K562 (cell line): ENCODE measurements at regions not wholly inside any gene's neighbourhood (a gene's known extent, or its start where the extent isn't known, plus 50 kb on each side); places are given as distances from the start of the nearest gene placed in this dataset.

Experiments used
- ATAC-seq: fragments of 200-7000 bp; cut with Tn5 transposase; 3 replicates; pipeline ENCODE4 v1.9.1; 2020; ENCODE audit warnings: moderate library complexity
- BruUV-seq: library from RNA; stranded (reverse); fragments of 400-500 nt; replicated peaks from 2 replicates; lab custom pipeline; 2021; lab: Mats Ljungman, UMichigan
- CTCF ChIA-PET: fragments of 300-600 bp; formaldehyde crosslinking; extraction: SDS; loops from one replicate; lab custom pipeline; 2021; ENCODE audit warnings: low intra/inter-chr PET ratio; lab: Yijun Ruan, JAX
- POLR2A ChIA-PET: fragments of 300-600, 350-650 bp; sonication (Branson Sonifier 250); formaldehyde crosslinking; extraction: SDS; loops from one replicate; lab custom pipeline; 2021; ENCODE audit warnings: antibody characterized with exemption, inconsistent platforms; lab: Yijun Ruan, JAX
- DNase-seq, 4 experiments: peaks; one replicate each; pipeline versions ENCODE4 v3.0.0 to v3.0.0-alpha.2; 2011 to 2018; ENCODE audit warnings: low spot score in 3 of 4, mixed read lengths in 3 of 4; ENCODE audit errors: extremely low read depth in 1 of 4
- FAIRE-seq: peaks from 2 replicates; lab custom pipeline; 2011; peaks lifted over from hg19 to GRCh38; lab: Jason Lieb, UNC
- H2AFZ ChIP-seq: 2 replicates; pipeline ENCODE4 v1.6.0; 2011; ENCODE audit warnings: low read depth, low read length, control low read depth, inconsistent platforms
- H3K27ac ChIP-seq: fragments of 200-600 bp; 3 replicates; pipeline ENCODE4 v1.8.0; 2011; ENCODE audit warnings: low read depth, mild to moderate bottlenecking, control low read depth, inconsistent platforms, low read length, moderate library complexity, mixed read lengths; ENCODE audit errors: extremely low read depth
- H3K27me3 ChIP-seq, 2 experiments: fragments of 300-600 bp in 1 of 2; 2 replicates in 1 of 2; 3 replicates in 1 of 2; pipeline versions ENCODE4 v1.6.0 to v1.8.0; 2011; ENCODE audit warnings: inconsistent platforms in 2 of 2, low read length in 2 of 2, mild to moderate bottlenecking in 1 of 2, mixed read lengths in 1 of 2, moderate library complexity in 1 of 2; ENCODE audit not compliant: control insufficient read depth in 2 of 2, insufficient read depth in 2 of 2
- H3K36me3 ChIP-seq: fragments of 300-600 bp; 3 replicates; pipeline ENCODE4 v1.8.0; 2011; ENCODE audit warnings: mild to moderate bottlenecking, low read length, inconsistent platforms; ENCODE audit not compliant: control insufficient read depth, insufficient read depth
- H3K4me1 ChIP-seq, 2 experiments: fragments of 200-600 bp in 1 of 2; replicated peaks in 1 of 2; 2 replicates in 1 of 2; 3 replicates in 1 of 2; pipeline versions ENCODE4 v1.5.1 to v1.8.0; 2011; ENCODE audit warnings: inconsistent platforms in 2 of 2, low read length in 2 of 2, mild to moderate bottlenecking in 1 of 2, mixed read lengths in 1 of 2, moderate library complexity in 1 of 2; ENCODE audit not compliant: control insufficient read depth in 2 of 2, insufficient read depth in 2 of 2
- H3K4me2 ChIP-seq: 2 replicates; pipeline ENCODE4 v1.6.1; 2011; ENCODE audit warnings: low read length, control low read depth, inconsistent platforms, mixed read lengths; ENCODE audit not compliant: insufficient read depth
- H3K4me3 ChIP-seq: fragments of 200-600 bp; sonication (generic), shearing (Covaris generic); 2 replicates; pipeline ENCODE4 v1.5.1; 2016; ENCODE audit warnings: control low read depth, inconsistent platforms
- H3K79me2 ChIP-seq: fragments of 200-600 bp; 3 replicates; pipeline ENCODE4 v1.8.0; 2011; ENCODE audit warnings: low read length, inconsistent platforms; ENCODE audit not compliant: control insufficient read depth, insufficient read depth
- H3K9ac ChIP-seq, 2 experiments: 2 replicates each; pipeline versions ENCODE4 v1.6.0 to v1.6.1; 2011; ENCODE audit warnings: low read depth in 2 of 2, low read length in 2 of 2, control low read depth in 1 of 2, inconsistent platforms in 1 of 2, mild to moderate bottlenecking in 1 of 2, mixed read lengths in 1 of 2; ENCODE audit not compliant: insufficient read depth in 1 of 2
- H3K9me1 ChIP-seq: one replicate; pipeline ENCODE4 v1.6.0; 2011; ENCODE audit warnings: inconsistent platforms, mild to moderate bottlenecking, low read length, moderate library complexity; ENCODE audit not compliant: control insufficient read depth, insufficient read depth
- H3K9me3 ChIP-seq: replicated peaks from 2 replicates; pipeline ENCODE4 v1.5.1; 2011; ENCODE audit warnings: low read depth, low read length, inconsistent platforms; ENCODE audit not compliant: control insufficient read depth, insufficient read depth
- H4K20me1 ChIP-seq: replicated peaks from 2 replicates; pipeline ENCODE4 v1.6.1; 2011; ENCODE audit warnings: low read length, inconsistent platforms, mixed read lengths; ENCODE audit not compliant: control insufficient read depth, insufficient read depth
- CBFA2T2 ChIP-seq: fragments of 450-650 bp; conservative IDR thresholded peaks from 2 replicates; pipeline ENCODE4 v1.6.1; 2017; ENCODE audit warnings: mild to moderate bottlenecking
- CBX8 ChIP-seq: fragments of 200-600 bp; sonication (generic); IDR thresholded peaks from 2 replicates; pipeline ENCODE4 v1.6.1; 2012; ENCODE audit warnings: borderline replicate concordance, mixed run types, low read depth, mild to moderate bottlenecking, moderate library complexity, mixed read lengths, low read length, control low read depth, inconsistent platforms; ENCODE audit not compliant: poor library complexity, severe bottlenecking; ENCODE audit errors: extremely low read depth
- HDAC3 ChIP-seq: fragments of 450-650 bp; IDR thresholded peaks from 2 replicates; pipeline ENCODE4 v1.6.1; 2018; ENCODE audit warnings: borderline replicate concordance, mild to moderate bottlenecking, moderate library complexity; ENCODE audit not compliant: partially characterized antibody
- NFE2 ChIP-seq: IDR thresholded peaks from 2 replicates; pipeline ENCODE4 v1.6.1; 2014; ENCODE audit warnings: antibody characterized with exemption, low read depth
- RBM25 ChIP-seq: fragments of 200-400 bp; formaldehyde crosslinking; IDR thresholded peaks from 2 replicates; pipeline ENCODE4 v1.6.1; 2018; ENCODE audit warnings: low read length, low read depth, moderate library complexity; ENCODE audit not compliant: severe bottlenecking
- RCOR1 ChIP-seq, 2 experiments: IDR thresholded peaks; 2 replicates each; pipeline ENCODE4 v1.6.1; 2012; ENCODE audit warnings: low read depth in 2 of 2, low read length in 2 of 2, borderline replicate concordance in 1 of 2, improper control_type of control experiment in 1 of 2
- SIRT6 ChIP-seq: IDR thresholded peaks from one replicate; pipeline ENCODE4 v1.6.1; 2012; ENCODE audit warnings: low read depth, mild to moderate bottlenecking, control low read depth, inconsistent platforms, low read length, moderate library complexity
- ZNF780A ChIP-seq: fragments of 250-450 bp; sonication (Bioruptor Pico); IDR thresholded peaks from 2 replicates; pipeline ENCODE4 v1.5.0; 2021; ENCODE audit warnings: mild to moderate bottlenecking
- WGBS: fragments of 100-300 bp; shearing (Covaris generic); methylation state at CpG from one replicate; pipeline ENCODE4 v1.1.6; 2016; ENCODE audit warnings: low coverage, mixed read lengths; ENCODE audit not compliant: insufficient coverage; ENCODE audit errors: missing lambda C conversion rate; 5-methylcytosine and 5-hydroxymethylcytosine counted together
- in situ Hi-C: fragments of 300-500 bp; cut with MboI; formaldehyde crosslinking; loops from 4 replicates; pipeline ENCODE4 v1.15.0; 2018; ENCODE audit warnings: inconsistent platforms, mixed read lengths
- intact Hi-C: fragments of 100-400 bp; cut with micrococcal nuclease; formaldehyde crosslinking; loops from 2 replicates; pipeline ENCODE4 v1.14.2; 2022
- TF ChIP-seq, protein P1 (sequence below): sonication (generic); formaldehyde crosslinking; IDR thresholded peaks from 2 replicates; pipeline ENCODE4 v1.8.0; 2023; ENCODE audit warnings: missing genetic modification reagents, mild to moderate bottlenecking, borderline replicate concordance

DNA sequence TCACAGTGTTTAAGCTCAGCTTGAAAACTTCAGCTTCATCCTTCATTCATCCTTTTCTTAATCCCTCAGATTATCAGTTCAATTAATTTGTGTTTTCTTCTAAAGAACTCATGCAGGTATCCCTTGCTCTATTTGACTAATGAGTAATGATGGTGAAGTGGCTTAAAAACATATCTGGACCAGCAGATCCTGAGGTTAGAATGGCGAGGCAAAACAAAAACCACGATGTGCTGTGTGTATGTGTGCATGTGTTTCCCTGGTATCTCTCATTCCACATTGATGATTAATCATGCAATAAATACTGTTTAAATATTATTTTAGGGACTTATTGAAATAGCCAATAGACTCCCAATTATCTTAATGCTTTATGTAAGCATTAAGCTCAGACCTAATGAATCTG lies 437.0 kb downstream of the DYNC2H1 start:
- 0% methylated on average over 2 of the region's 2 CpGs for WGBS

DNA sequence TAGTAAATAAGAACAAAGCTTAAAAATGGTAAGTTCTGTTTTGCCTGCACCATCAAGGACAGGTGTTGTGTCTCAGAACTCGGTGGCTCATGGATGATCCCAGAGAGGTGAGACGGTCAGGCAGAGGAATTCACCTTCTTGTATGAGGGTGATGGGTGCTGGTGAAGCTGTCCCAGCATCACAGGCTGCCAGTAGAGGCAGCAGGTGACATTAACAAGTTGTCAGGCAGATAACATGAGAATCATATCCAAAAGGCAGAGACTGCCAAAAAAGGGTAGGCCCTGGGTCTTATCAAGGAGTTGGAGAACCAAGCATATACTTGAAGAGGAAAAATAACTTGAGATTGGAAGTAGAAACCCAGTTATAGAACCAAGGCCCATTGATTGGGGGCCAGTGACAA lies 437.8 kb downstream of the DYNC2H1 start:
- in situ Hi-C loops, result no loop called here
- BruUV-seq, result no TSS peak

More for the DNA sequence above, 437.0 kb downstream of the DYNC2H1 start:
- no peak for FAIRE-seq
- in situ Hi-C loops (no loop called here), intact Hi-C loops (no loop called here)
- Histone ChIP-seq H3K36me3 (no peaks in the 10 kb centered on the region), H3K4me1 (no peaks in the 10 kb centered on the region), H3K4me3 (no peak overlapping the region), H3K9me1 (no peaks in the 10 kb centered on the region), H3K27ac (no peak overlapping the region), H2AFZ (no peak overlapping the region), H3K4me2 (no peak overlapping the region), H3K79me2 (no peaks in the 10 kb centered on the region), H3K9me3 (no peaks in the 10 kb centered on the region; the same call in 1 of the 2 replicates), H3K27me3 (no peaks in the 10 kb centered on the region), H4K20me1 (no peaks in the 10 kb centered on the region), H3K9ac (no peak overlapping the region)
- CTCF ChIA-PET, result no interaction called here
- no peak for TF ChIP-seq CBX8
- no peak for TF ChIP-seq SIRT6
- no peak for TF ChIP-seq ZNF780A (CRISPR knock-in tag)
- POLR2A ChIA-PET, result interaction anchor here (0.7 kb wide), 1 partner anchor 10 kb away, joined by 3 read pairs; no protein-coding TSS in a partner anchor
- DNase-seq, result no peak
- BruUV-seq, result no TSS peak
- ATAC-seq, result no peak

More for the DNA sequence above, 437.8 kb downstream of the DYNC2H1 start:
- H3K9me3 ChIP-seq, result no peaks in the 10 kb centered on the region; the same call in 1 of the 2 replicates
- ATAC-seq (no peak), FAIRE-seq (no peak), DNase-seq (no peak)
- H3K79me2 ChIP-seq, result no peaks in the 10 kb centered on the region
- H3K9ac ChIP-seq, result no peak overlapping the region
- POLR2A ChIA-PET, result interaction anchor here (0.7 kb wide), 1 partner anchor 10 kb away, joined by 3 read pairs; no protein-coding TSS in a partner anchor
- TF ChIP-seq RBM25 (no peak), HDAC3 (no peak), RCOR1 (IDR thresholded peaks at IDR 0.05; ENCODE audit: borderline replicate concordance in 1 of 2, low read depth in 2 of 2, low read length in 2 of 2) (no peak), NFE2 (no peak), CBFA2T2 (no peak)
- TF ChIP-seq, protein P1, sequence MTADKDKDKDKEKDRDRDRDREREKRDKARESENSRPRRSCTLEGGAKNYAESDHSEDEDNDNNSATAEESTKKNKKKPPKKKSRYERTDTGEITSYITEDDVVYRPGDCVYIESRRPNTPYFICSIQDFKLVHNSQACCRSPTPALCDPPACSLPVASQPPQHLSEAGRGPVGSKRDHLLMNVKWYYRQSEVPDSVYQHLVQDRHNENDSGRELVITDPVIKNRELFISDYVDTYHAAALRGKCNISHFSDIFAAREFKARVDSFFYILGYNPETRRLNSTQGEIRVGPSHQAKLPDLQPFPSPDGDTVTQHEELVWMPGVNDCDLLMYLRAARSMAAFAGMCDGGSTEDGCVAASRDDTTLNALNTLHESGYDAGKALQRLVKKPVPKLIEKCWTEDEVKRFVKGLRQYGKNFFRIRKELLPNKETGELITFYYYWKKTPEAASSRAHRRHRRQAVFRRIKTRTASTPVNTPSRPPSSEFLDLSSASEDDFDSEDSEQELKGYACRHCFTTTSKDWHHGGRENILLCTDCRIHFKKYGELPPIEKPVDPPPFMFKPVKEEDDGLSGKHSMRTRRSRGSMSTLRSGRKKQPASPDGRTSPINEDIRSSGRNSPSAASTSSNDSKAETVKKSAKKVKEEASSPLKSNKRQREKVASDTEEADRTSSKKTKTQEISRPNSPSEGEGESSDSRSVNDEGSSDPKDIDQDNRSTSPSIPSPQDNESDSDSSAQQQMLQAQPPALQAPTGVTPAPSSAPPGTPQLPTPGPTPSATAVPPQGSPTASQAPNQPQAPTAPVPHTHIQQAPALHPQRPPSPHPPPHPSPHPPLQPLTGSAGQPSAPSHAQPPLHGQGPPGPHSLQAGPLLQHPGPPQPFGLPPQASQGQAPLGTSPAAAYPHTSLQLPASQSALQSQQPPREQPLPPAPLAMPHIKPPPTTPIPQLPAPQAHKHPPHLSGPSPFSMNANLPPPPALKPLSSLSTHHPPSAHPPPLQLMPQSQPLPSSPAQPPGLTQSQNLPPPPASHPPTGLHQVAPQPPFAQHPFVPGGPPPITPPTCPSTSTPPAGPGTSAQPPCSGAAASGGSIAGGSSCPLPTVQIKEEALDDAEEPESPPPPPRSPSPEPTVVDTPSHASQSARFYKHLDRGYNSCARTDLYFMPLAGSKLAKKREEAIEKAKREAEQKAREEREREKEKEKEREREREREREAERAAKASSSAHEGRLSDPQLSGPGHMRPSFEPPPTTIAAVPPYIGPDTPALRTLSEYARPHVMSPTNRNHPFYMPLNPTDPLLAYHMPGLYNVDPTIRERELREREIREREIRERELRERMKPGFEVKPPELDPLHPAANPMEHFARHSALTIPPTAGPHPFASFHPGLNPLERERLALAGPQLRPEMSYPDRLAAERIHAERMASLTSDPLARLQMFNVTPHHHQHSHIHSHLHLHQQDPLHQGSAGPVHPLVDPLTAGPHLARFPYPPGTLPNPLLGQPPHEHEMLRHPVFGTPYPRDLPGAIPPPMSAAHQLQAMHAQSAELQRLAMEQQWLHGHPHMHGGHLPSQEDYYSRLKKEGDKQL (CRISPR knock-in tag), result no peak
- no peaks in the 10 kb centered on the region for H3K27me3 ChIP-seq
- CTCF ChIA-PET, result no interaction called here
- H4K20me1 ChIP-seq, result no peaks in the 10 kb centered on the region
- H2AFZ ChIP-seq, result no peak overlapping the region
- no peaks in the 10 kb centered on the region for H3K4me1 ChIP-seq
- no peak overlapping the region for H3K27ac ChIP-seq
- intact Hi-C loops, result no loop called here
- no peaks in the 10 kb centered on the region for H3K9me1 ChIP-seq
- 0% methylated on average over 2 of the region's 2 CpGs for WGBS
- no peaks in the 10 kb centered on the region for H3K36me3 ChIP-seq
- H3K4me2 ChIP-seq, result no peak overlapping the region
- no peak overlapping the region for H3K4me3 ChIP-seq
